Liver (tissue), 8 donors: ENCODE measurements at regions not wholly inside any gene's neighbourhood (a gene's known extent, or its start where the extent isn't known, plus 50 kb on each side); places are given as distances from the start of the nearest gene placed in this dataset.

ENCODE experiments used
- DNase-seq: peaks from one replicate; pipeline ENCODE4 v3.0.0-alpha.2; 2017; ENCODE audit warnings: low spot score
- H3K27ac ChIP-seq, 2 donors: one replicate each; pipeline ENCODE4 v1.7.0; 2013; ENCODE audit warnings: inconsistent platforms in 2 of 2, low read length in 2 of 2, control low read depth in 1 of 2, low read depth in 1 of 2, mild to moderate bottlenecking in 1 of 2
- H3K27me3 ChIP-seq, 4 donors: one replicate each; pipeline versions ENCODE4 v1.6.1 to v1.7.0; 2013; ENCODE audit warnings: low read length in 3 of 4, inconsistent platforms in 1 of 4, mild to moderate bottlenecking in 1 of 4, moderate library complexity in 1 of 4; ENCODE audit not compliant: control insufficient read depth in 4 of 4, insufficient read depth in 4 of 4
- H3K36me3 ChIP-seq, 4 donors: one replicate each; pipeline versions ENCODE4 v1.6.1 to v1.7.0; 2013; ENCODE audit warnings: low read length in 3 of 4, mild to moderate bottlenecking in 3 of 4, low read depth in 1 of 4, moderate library complexity in 1 of 4; ENCODE audit not compliant: control insufficient read depth in 4 of 4, insufficient read depth in 3 of 4
- H3K4me1 ChIP-seq, 4 donors: one replicate each; pipeline versions ENCODE4 v1.6.1 to v1.7.0; 2013; ENCODE audit warnings: low read length in 3 of 4, mild to moderate bottlenecking in 3 of 4, moderate library complexity in 1 of 4; ENCODE audit not compliant: control insufficient read depth in 4 of 4, insufficient read depth in 4 of 4
- H3K4me3 ChIP-seq, 3 donors: one replicate each; pipeline versions ENCODE4 v1.6.1 to v1.7.0; 2013; ENCODE audit warnings: low read length in 3 of 3, control low read depth in 1 of 3, low read depth in 1 of 3, mild to moderate bottlenecking in 1 of 3
- H3K9ac ChIP-seq, 2 donors: one replicate each; pipeline ENCODE4 v1.7.0; 2013; ENCODE audit warnings: low read length in 2 of 2, mild to moderate bottlenecking in 2 of 2, moderate library complexity in 2 of 2, control low read depth in 1 of 2, low read depth in 1 of 2
- H3K9me3 ChIP-seq, 4 donors: one replicate each; pipeline versions ENCODE4 v1.6.1 to v1.7.0; 2013; ENCODE audit warnings: low read length in 3 of 4; ENCODE audit not compliant: control insufficient read depth in 4 of 4
- ATF3 ChIP-seq: IDR thresholded peaks from 2 replicates; pipeline ENCODE4 v1.6.1; 2016; ENCODE audit warnings: antibody characterized with exemption
- CTCF ChIP-seq: fragments of 150-350 bp; IDR thresholded peaks from 2 replicates; pipeline ENCODE4 v1.5.1; 2017; ENCODE audit warnings: improper control_type of control experiment, low read depth, low read length; ENCODE audit not compliant: missing input control
- EGR1 ChIP-seq, 2 donors: IDR thresholded peaks; 2 replicates each; pipeline ENCODE4 v1.6.1; 2016 to 2018; ENCODE audit warnings: antibody characterized with exemption in 2 of 2, low read depth in 2 of 2
- GABPA ChIP-seq, 2 donors: IDR thresholded peaks in 1 of 2; conservative IDR thresholded peaks in 1 of 2; 2 replicates each; pipeline ENCODE4 v1.6.1; 2016; ENCODE audit warnings: antibody characterized with exemption in 2 of 2, mild to moderate bottlenecking in 1 of 2, moderate library complexity in 1 of 2
- HNF4A ChIP-seq, 2 donors: conservative IDR thresholded peaks; 2 replicates each; pipeline ENCODE4 v1.6.1; 2016; ENCODE audit warnings: antibody characterized with exemption in 2 of 2, mild to moderate bottlenecking in 2 of 2
- HNF4G ChIP-seq: IDR thresholded peaks from 2 replicates; pipeline ENCODE4 v1.6.1; 2016; ENCODE audit warnings: antibody characterized with exemption
- JUND ChIP-seq, 2 donors: IDR thresholded peaks; 2 replicates each; pipeline ENCODE4 v1.6.1; 2016; ENCODE audit warnings: antibody characterized with exemption in 2 of 2
- MAX ChIP-seq: IDR thresholded peaks from 2 replicates; pipeline ENCODE4 v1.6.1; 2016; ENCODE audit warnings: antibody characterized with exemption
- NR2F2 ChIP-seq: IDR thresholded peaks from 2 replicates; pipeline ENCODE4 v1.6.1; 2016; ENCODE audit warnings: antibody characterized with exemption
- RAD21 ChIP-seq, 2 donors: IDR thresholded peaks; 2 replicates each; pipeline ENCODE4 v1.6.1; 2016; ENCODE audit warnings: antibody characterized with exemption in 2 of 2, mild to moderate bottlenecking in 2 of 2
- RXRA ChIP-seq, 2 donors: IDR thresholded peaks; 2 replicates each; pipeline ENCODE4 v1.6.1; 2017 to 2018; ENCODE audit warnings: antibody characterized with exemption in 2 of 2, mild to moderate bottlenecking in 1 of 2
- SP1 ChIP-seq: IDR thresholded peaks from 2 replicates; pipeline ENCODE4 v1.6.1; 2018; ENCODE audit warnings: antibody characterized with exemption, mild to moderate bottlenecking
- TAF1 ChIP-seq: conservative IDR thresholded peaks from 2 replicates; pipeline ENCODE4 v1.6.1; 2016; ENCODE audit warnings: antibody characterized with exemption, mild to moderate bottlenecking
- YY1 ChIP-seq: IDR thresholded peaks from 2 replicates; pipeline ENCODE4 v1.6.1; 2016; ENCODE audit warnings: antibody characterized with exemption, mild to moderate bottlenecking
- WGBS: extraction: QIAGEN DNeasy Blood & Tissue Kit; methylation state at CpG from one replicate; pipeline ENCODE4 v1.1.7; 2013; 5-methylcytosine and 5-hydroxymethylcytosine counted together
- TF ChIP-seq, protein P1 (sequence below): IDR thresholded peaks from 2 replicates; pipeline ENCODE4 v1.6.1; 2016; ENCODE audit warnings: antibody characterized with exemption, mild to moderate bottlenecking
- TF ChIP-seq, protein P2 (sequence below): IDR thresholded peaks from 2 replicates; pipeline ENCODE4 v1.6.1; 2016; ENCODE audit warnings: antibody characterized with exemption
- donor health status: healthy.
- donor health status: healthy.
- donor health status: healthy.
- donor health status: healthy.
- donor health status: healthy.

DNA sequence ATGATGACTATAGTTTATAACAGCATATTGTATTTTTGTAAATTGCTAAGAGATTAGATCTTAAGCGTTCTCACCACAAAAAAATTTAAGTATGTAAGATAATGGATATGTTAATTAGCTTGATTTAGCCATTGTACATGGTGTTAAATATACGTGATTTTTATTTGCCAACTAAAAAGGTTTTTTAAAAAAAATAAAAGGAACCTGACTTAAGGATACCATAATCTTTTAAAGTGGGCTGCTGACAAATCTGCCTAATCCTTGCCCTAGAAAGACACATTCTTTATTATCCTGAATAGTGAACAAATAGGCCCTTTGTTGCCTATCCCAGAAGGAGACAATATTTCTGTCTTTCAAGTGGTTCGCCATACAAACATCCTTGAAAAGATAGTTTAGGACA lies 94.6 kb upstream of the FAM47C start:
- WGBS, result 86% methylated on average over 3 of the region's 3 CpGs
- no peak for TF ChIP-seq GABPA (IDR thresholded peaks at IDR 0.05 in 1 of 2, conservative IDR thresholded peaks at IDR 0.05 in 1 of 2)
- no peak for TF ChIP-seq MAX
- no peak for TF ChIP-seq EGR1 (IDR thresholded peaks at IDR 0.05; ENCODE audit: low read depth in 2 of 2)
- no peak for TF ChIP-seq RAD21 (IDR thresholded peaks at IDR 0.05)
- TF ChIP-seq, protein P1, sequence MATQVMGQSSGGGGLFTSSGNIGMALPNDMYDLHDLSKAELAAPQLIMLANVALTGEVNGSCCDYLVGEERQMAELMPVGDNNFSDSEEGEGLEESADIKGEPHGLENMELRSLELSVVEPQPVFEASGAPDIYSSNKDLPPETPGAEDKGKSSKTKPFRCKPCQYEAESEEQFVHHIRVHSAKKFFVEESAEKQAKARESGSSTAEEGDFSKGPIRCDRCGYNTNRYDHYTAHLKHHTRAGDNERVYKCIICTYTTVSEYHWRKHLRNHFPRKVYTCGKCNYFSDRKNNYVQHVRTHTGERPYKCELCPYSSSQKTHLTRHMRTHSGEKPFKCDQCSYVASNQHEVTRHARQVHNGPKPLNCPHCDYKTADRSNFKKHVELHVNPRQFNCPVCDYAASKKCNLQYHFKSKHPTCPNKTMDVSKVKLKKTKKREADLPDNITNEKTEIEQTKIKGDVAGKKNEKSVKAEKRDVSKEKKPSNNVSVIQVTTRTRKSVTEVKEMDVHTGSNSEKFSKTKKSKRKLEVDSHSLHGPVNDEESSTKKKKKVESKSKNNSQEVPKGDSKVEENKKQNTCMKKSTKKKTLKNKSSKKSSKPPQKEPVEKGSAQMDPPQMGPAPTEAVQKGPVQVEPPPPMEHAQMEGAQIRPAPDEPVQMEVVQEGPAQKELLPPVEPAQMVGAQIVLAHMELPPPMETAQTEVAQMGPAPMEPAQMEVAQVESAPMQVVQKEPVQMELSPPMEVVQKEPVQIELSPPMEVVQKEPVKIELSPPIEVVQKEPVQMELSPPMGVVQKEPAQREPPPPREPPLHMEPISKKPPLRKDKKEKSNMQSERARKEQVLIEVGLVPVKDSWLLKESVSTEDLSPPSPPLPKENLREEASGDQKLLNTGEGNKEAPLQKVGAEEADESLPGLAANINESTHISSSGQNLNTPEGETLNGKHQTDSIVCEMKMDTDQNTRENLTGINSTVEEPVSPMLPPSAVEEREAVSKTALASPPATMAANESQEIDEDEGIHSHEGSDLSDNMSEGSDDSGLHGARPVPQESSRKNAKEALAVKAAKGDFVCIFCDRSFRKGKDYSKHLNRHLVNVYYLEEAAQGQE, result no peak
- no peak for TF ChIP-seq HNF4A (conservative IDR thresholded peaks at IDR 0.05)
- no peak for TF ChIP-seq TAF1
- no peak for TF ChIP-seq NR2F2
- TF ChIP-seq, protein P2, sequence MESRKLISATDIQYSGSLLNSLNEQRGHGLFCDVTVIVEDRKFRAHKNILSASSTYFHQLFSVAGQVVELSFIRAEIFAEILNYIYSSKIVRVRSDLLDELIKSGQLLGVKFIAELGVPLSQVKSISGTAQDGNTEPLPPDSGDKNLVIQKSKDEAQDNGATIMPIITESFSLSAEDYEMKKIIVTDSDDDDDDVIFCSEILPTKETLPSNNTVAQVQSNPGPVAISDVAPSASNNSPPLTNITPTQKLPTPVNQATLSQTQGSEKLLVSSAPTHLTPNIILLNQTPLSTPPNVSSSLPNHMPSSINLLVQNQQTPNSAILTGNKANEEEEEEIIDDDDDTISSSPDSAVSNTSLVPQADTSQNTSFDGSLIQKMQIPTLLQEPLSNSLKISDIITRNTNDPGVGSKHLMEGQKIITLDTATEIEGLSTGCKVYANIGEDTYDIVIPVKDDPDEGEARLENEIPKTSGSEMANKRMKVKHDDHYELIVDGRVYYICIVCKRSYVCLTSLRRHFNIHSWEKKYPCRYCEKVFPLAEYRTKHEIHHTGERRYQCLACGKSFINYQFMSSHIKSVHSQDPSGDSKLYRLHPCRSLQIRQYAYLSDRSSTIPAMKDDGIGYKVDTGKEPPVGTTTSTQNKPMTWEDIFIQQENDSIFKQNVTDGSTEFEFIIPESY, result no peak
- no peak for TF ChIP-seq RXRA (IDR thresholded peaks at IDR 0.05)
- TF ChIP-seq CTCF, result no peak
- no peak for TF ChIP-seq SP1
- no peak overlapping the region for H3K27ac ChIP-seq
- no peaks in the 10 kb centered on the region for H3K36me3 ChIP-seq
- DNase-seq, result no peak
- no peaks in the 10 kb centered on the region for H3K27me3 ChIP-seq
- H3K9ac ChIP-seq, result no peak overlapping the region
- H3K9me3 ChIP-seq, result no peaks in the 10 kb centered on the region
- peaks cover 0 to 7% (median 3%) of the 10 kb centered on the region in 4 donors for H3K4me1 ChIP-seq
- no peak overlapping the region for H3K4me3 ChIP-seq

DNA sequence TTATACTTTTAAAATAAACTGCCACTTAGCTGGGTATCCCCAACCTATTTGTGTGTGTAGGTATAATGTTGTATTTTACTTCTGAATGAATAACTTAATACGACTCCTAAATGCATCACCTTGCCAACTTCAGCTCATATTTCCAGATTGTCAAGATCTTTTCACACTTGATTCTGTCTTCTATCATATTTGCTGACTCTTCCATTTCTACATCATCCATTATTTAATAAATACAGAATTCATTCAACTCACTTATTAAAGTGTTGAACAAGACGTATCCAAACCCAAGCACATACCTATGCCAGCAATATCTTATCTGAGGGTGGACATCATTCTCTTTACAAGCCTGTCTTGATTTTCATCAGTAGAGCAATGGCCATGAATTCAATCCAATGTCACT lies 91.2 kb upstream of the FAM47C start:
- Histone ChIP-seq H3K36me3 (no peaks in the 10 kb centered on the region), H3K27me3 (no peaks in the 10 kb centered on the region), H3K4me1 (no peaks in the 10 kb centered on the region), H3K27ac (no peak overlapping the region), H3K9me3 (no peaks in the 10 kb centered on the region), H3K4me3 (no peak overlapping the region), H3K9ac (no peak overlapping the region)
- DNase-seq, result no peak
- 86% methylated on average over 2 of the region's 2 CpGs for WGBS
- TF ChIP-seq YY1 (no peak), HNF4A (conservative IDR thresholded peaks at IDR 0.05) (no peak), MAX (no peak), RXRA (IDR thresholded peaks at IDR 0.05) (no peak), NR2F2 (no peak), RAD21 (IDR thresholded peaks at IDR 0.05) (no peak), SP1 (no peak), HNF4G (no peak), ATF3 (no peak), CTCF (no peak), TAF1 (no peak), JUND (IDR thresholded peaks at IDR 0.05) (no peak)
- TF ChIP-seq, protein P1, result no peak
